ENCODE measurements at regions not wholly inside any gene's neighbourhood (a gene's known extent, or its start where the extent isn't known, plus 50 kb on each side); places are given as distances from the start of the nearest gene placed in this dataset.

GRCh38 chr1:234691567-234691966 lies 81.6 kb upstream of the IRF2BP2 start (continued):
- TF ChIP-seq REST (IDR thresholded peaks at IDR 0.05; ENCODE audit: low read depth) (no peak), ZNF274 (IDR thresholded peaks at IDR 0.05; ENCODE audit: low read depth, low read length) (no peak), SIN3A (IDR thresholded peaks at IDR 0.05; ENCODE audit: low read depth) (no peak), ZBTB33 (IDR thresholded peaks at IDR 0.05; ENCODE audit: extremely low read depth, insufficient replicate concordance, low read length) (no peak), POLR2AphosphoS5 (IDR thresholded peaks at IDR 0.05; ENCODE audit: low read depth, low read length) (no peak), SRF (IDR thresholded peaks at IDR 0.05; ENCODE audit: low read depth) (no peak), JUND (IDR thresholded peaks at IDR 0.05) (no peak), MAX (IDR thresholded peaks at IDR 0.05) (0 out of 2 replicates have a peak, but pooled peaks have one; percentile 20)

GRCh38 chr1:234690872-234691271 lies 80.9 kb upstream of the IRF2BP2 start:
- H3K79me2 ChIP-seq (ENCODE audit: insufficient read depth, low read length): no peaks in the 10 kb centered on the region
- H4K20me1 ChIP-seq (ENCODE audit: insufficient read depth): no peaks in the 10 kb centered on the region
- H3K4me1 ChIP-seq (ENCODE audit: control insufficient read depth in 1 of 2, insufficient read depth in 2 of 2, low read length in 2 of 2): no peaks in the 10 kb centered on the region
- no peaks in the 10 kb centered on the region for H3K36me3 ChIP-seq (ENCODE audit: control insufficient read depth in 1 of 2, insufficient read depth in 2 of 2, low read length in 2 of 2)
- intact Hi-C loops (cut with micrococcal nuclease): no loop called here
- no TSS peak for BruUV-seq (replicated peaks)
- TF ChIP-seq CTCF (IDR thresholded peaks at IDR 0.05 in 2 of 3, conservative IDR thresholded peaks at IDR 0.05 in 1 of 3; ENCODE audit: borderline replicate concordance in 1 of 3, insufficient read depth in 1 of 3, low read depth in 2 of 3, low read length in 2 of 3) (0 out of 6 replicates have a peak, but pooled peaks of 1 of the 3 experiments have one; percentile 0), ZFX (IDR thresholded peaks at IDR 0.05) (no peak)
- no peak for ATAC-seq
- H3K27ac ChIP-seq (ENCODE audit: low read depth, low read length): no peak overlapping the region
- no peaks in the 10 kb centered on the region for H3K9me2 ChIP-seq (ENCODE audit: insufficient read depth)
- H3K4me2 ChIP-seq (ENCODE audit: low read length): no peak overlapping the region
- CTCF ChIA-PET: no interaction called here
- POLR2A ChIA-PET: no interaction called here
- RAD21 ChIA-PET (ENCODE audit: low non-redundant PET in 1 of 2, low total read pairs in 2 of 2, uncharacterized antibody in 2 of 2, unreplicated experiment in 2 of 2): no interaction called here
- no peaks in the 10 kb centered on the region for H3K9me3 ChIP-seq (ENCODE audit: control insufficient read depth in 1 of 2, insufficient read depth in 1 of 2, low read depth in 1 of 2, low read length in 2 of 2)
- no peak for DNase-seq (ENCODE audit: low read depth, low spot score)
- H3K27me3 ChIP-seq (ENCODE audit: insufficient read depth, low read length): no peaks in the 10 kb centered on the region
- H2AFZ ChIP-seq (ENCODE audit: low read depth, low read length, poor library complexity, severe bottlenecking): no peak overlapping the region
- H3K4me3 ChIP-seq (replicated peaks in 1 of 2; ENCODE audit: low read depth in 1 of 2, low read length in 2 of 2): no peak overlapping the region
- no peak overlapping the region for H3K9ac ChIP-seq (ENCODE audit: low read length)
